ENCODE measurements at regions not wholly inside any gene's neighbourhood (a gene's known extent, or its start where the extent isn't known, plus 50 kb on each side); places are given as distances from the start of the nearest gene placed in this dataset.
"Not testable (repeated sequence)": the region's sequence is repeated elsewhere in the genome, so short reads cannot be mapped to it uniquely, and the experiment has no call there.

DNA sequence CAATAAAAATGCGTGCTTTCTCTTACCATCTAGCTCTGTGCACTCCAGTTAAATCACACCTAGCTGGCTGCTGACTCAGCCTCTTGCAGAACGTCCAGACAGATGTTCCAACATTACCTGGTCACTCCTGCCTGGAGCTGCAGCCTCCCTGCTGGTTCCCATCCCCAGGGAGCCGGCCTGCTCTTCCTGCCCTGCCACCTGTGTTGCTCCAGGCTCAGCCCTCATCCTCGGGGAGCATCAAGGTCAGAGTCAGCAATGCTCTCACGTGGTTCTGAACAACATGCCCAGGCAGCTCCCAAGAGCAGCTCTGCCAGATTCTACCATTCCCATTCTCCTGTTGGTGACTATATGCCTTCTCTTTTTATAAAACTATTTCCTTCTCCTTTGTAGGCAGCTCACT is 81.3 kb downstream of the GADD45G start:
- Histone ChIP-seq H3K9ac (ENCODE audit: low read length) (no peak overlapping the region), H3K36me3 (ENCODE audit: control insufficient read depth, insufficient read depth, low read length) (no peaks in the 10 kb centered on the region), H3K9me3 (ENCODE audit: control insufficient read depth, low read length) (no peaks in the 10 kb centered on the region), H3K27me3 (ENCODE audit: control insufficient read depth, insufficient read depth, low read length) (no peaks in the 10 kb centered on the region), H3K4me1 (ENCODE audit: control insufficient read depth, insufficient read depth, low read length) (no peaks in the 10 kb centered on the region), H3K4me3 (ENCODE audit: low read length) (no peak overlapping the region)

- H3K9me3 ChIP-seq (ENCODE audit: control insufficient read depth, low read length), result no peaks in the 10 kb centered on the region
- no peaks in the 10 kb centered on the region for H3K4me1 ChIP-seq (ENCODE audit: control insufficient read depth, insufficient read depth, low read length)
- H3K4me3 ChIP-seq (ENCODE audit: low read length), result no peak overlapping the region
- no peaks in the 10 kb centered on the region for H3K36me3 ChIP-seq (ENCODE audit: control insufficient read depth, insufficient read depth, low read length)
- H3K27me3 ChIP-seq (ENCODE audit: control insufficient read depth, insufficient read depth, low read length), result no peaks in the 10 kb centered on the region
- no peak overlapping the region for H3K9ac ChIP-seq (ENCODE audit: low read length)
Measured at GRCh38 chr9:89686621-89687020, 81.8 kb downstream of the GADD45G start.

- Histone ChIP-seq H3K36me3 (ENCODE audit: control insufficient read depth, insufficient read depth, low read length) (no peaks in the 10 kb centered on the region), H3K9me3 (ENCODE audit: control insufficient read depth, low read length) (no peaks in the 10 kb centered on the region), H3K4me1 (ENCODE audit: control insufficient read depth, insufficient read depth, low read length) (no peaks in the 10 kb centered on the region), H3K9ac (ENCODE audit: low read length) (no peak overlapping the region), H3K4me3 (ENCODE audit: low read length) (no peak overlapping the region), H3K27me3 (ENCODE audit: control insufficient read depth, insufficient read depth, low read length) (no peaks in the 10 kb centered on the region)
Measured at GRCh38 chr9:89687188-89687587, 82.4 kb downstream of the GADD45G start.

GRCh38 chr9:89687848-89688247 is 83.0 kb downstream of the GADD45G start:
- no peaks in the 10 kb centered on the region for H3K27me3 ChIP-seq (ENCODE audit: control insufficient read depth, insufficient read depth, low read length)
- H3K9me3 ChIP-seq (ENCODE audit: control insufficient read depth, low read length), result no peaks in the 10 kb centered on the region
- H3K4me1 ChIP-seq (ENCODE audit: control insufficient read depth, insufficient read depth, low read length), result no peaks in the 10 kb centered on the region
- no peaks in the 10 kb centered on the region for H3K36me3 ChIP-seq (ENCODE audit: control insufficient read depth, insufficient read depth, low read length)
- H3K9ac ChIP-seq (ENCODE audit: low read length), result no peak overlapping the region
- H3K4me3 ChIP-seq (ENCODE audit: low read length), result no peak overlapping the region

- not testable (repeated sequence) for H3K27me3 ChIP-seq (ENCODE audit: control insufficient read depth, insufficient read depth, low read length); H3K9me3 ChIP-seq (ENCODE audit: control insufficient read depth, low read length); H3K4me1 ChIP-seq (ENCODE audit: control insufficient read depth, insufficient read depth, low read length); H3K4me3 ChIP-seq (ENCODE audit: low read length); H3K9ac ChIP-seq (ENCODE audit: low read length); H3K36me3 ChIP-seq (ENCODE audit: control insufficient read depth, insufficient read depth, low read length)
Measured at GRCh38 chr9:89689321-89689720, 84.5 kb downstream of the GADD45G start.

- H3K4me3 ChIP-seq (ENCODE audit: low read length), result no peak overlapping the region
- H3K9ac ChIP-seq (ENCODE audit: low read length), result no peak overlapping the region
- H3K27me3 ChIP-seq (ENCODE audit: control insufficient read depth, insufficient read depth, low read length), result no peaks in the 10 kb centered on the region
- H3K9me3 ChIP-seq (ENCODE audit: control insufficient read depth, low read length), result no peaks in the 10 kb centered on the region
- no peaks in the 10 kb centered on the region for H3K4me1 ChIP-seq (ENCODE audit: control insufficient read depth, insufficient read depth, low read length)
- no peaks in the 10 kb centered on the region for H3K36me3 ChIP-seq (ENCODE audit: control insufficient read depth, insufficient read depth, low read length)
Measured at GRCh38 chr9:89690334-89690912, 85.6 kb downstream of the GADD45G start.

GRCh38 chr9:89695441-89695891 is 90.7 kb downstream of the GADD45G start:
- no peak overlapping the region for H3K9ac ChIP-seq (ENCODE audit: low read length)
- H3K4me1 ChIP-seq (ENCODE audit: control insufficient read depth, insufficient read depth, low read length), result no peaks in the 10 kb centered on the region
- no peak overlapping the region for H3K4me3 ChIP-seq (ENCODE audit: low read length)
- H3K9me3 ChIP-seq (ENCODE audit: control insufficient read depth, low read length), result no peaks in the 10 kb centered on the region
- no peaks in the 10 kb centered on the region for H3K36me3 ChIP-seq (ENCODE audit: control insufficient read depth, insufficient read depth, low read length)
- H3K27me3 ChIP-seq (ENCODE audit: control insufficient read depth, insufficient read depth, low read length), result no peaks in the 10 kb centered on the region

DNA sequence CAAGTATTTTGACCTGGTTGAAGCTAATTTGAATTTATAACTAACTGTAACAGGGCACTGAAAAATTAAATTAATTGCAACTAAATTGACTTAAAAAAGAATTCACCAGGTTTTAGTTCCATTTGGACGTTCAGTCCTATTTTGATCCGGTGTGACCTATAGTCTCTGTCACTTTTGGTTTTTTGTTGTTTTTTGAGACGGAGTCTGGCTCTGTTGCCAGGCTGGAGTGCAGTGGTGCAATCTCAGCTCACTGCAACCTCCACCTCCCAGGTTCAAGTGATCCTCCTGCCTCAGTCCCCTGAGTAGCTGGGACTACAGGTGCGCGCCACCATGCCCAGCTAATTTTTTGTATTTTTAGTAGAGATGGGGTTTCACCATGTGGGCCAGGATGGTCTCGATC is 91.2 kb downstream of the GADD45G start:
- not testable (repeated sequence) for H3K4me3 ChIP-seq (ENCODE audit: low read length); H3K27me3 ChIP-seq (ENCODE audit: control insufficient read depth, insufficient read depth, low read length)

DNA sequence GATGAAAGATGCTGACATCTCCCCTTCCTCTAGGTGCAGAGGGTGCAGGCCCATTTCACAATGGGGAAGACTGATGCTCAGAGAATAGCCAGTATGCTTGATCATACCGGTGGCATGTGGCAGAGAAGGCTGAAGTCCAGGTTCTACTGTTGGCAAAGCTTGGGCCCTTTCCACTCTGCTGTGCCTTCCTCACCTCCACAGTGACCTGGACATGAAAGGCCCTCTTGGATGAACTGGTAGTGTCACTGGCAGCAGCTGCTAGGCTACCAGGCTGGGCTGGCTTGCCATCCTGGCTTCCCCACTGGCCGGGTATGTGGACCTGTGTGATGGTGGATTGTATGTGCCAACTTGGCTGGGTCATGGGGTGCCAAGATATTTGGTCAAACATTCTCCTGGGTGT is 92.0 kb downstream of the GADD45G start:
- Histone ChIP-seq H3K4me1 (ENCODE audit: control insufficient read depth, insufficient read depth, low read length) (no peaks in the 10 kb centered on the region), H3K9me3 (ENCODE audit: control insufficient read depth, low read length) (no peaks in the 10 kb centered on the region), H3K4me3 (ENCODE audit: low read length) (no peak overlapping the region), H3K27me3 (ENCODE audit: control insufficient read depth, insufficient read depth, low read length) (no peaks in the 10 kb centered on the region), H3K36me3 (ENCODE audit: control insufficient read depth, insufficient read depth, low read length) (no peaks in the 10 kb centered on the region), H3K9ac (ENCODE audit: low read length) (no peak overlapping the region)

More for the DNA sequence above, 91.2 kb downstream of the GADD45G start:
- not testable (repeated sequence) for H3K36me3 ChIP-seq (ENCODE audit: control insufficient read depth, insufficient read depth, low read length); H3K9ac ChIP-seq (ENCODE audit: low read length); H3K9me3 ChIP-seq (ENCODE audit: control insufficient read depth, low read length); H3K4me1 ChIP-seq (ENCODE audit: control insufficient read depth, insufficient read depth, low read length)

- Histone ChIP-seq H3K4me3 (ENCODE audit: low read length) (no peak overlapping the region), H3K27me3 (ENCODE audit: control insufficient read depth, insufficient read depth, low read length) (no peaks in the 10 kb centered on the region), H3K9ac (ENCODE audit: low read length) (no peak overlapping the region), H3K4me1 (ENCODE audit: control insufficient read depth, insufficient read depth, low read length) (no peaks in the 10 kb centered on the region), H3K36me3 (ENCODE audit: control insufficient read depth, insufficient read depth, low read length) (no peaks in the 10 kb centered on the region), H3K9me3 (ENCODE audit: control insufficient read depth, low read length) (no peaks in the 10 kb centered on the region)
Measured at GRCh38 chr9:89697553-89697952, 92.7 kb downstream of the GADD45G start.

DNA sequence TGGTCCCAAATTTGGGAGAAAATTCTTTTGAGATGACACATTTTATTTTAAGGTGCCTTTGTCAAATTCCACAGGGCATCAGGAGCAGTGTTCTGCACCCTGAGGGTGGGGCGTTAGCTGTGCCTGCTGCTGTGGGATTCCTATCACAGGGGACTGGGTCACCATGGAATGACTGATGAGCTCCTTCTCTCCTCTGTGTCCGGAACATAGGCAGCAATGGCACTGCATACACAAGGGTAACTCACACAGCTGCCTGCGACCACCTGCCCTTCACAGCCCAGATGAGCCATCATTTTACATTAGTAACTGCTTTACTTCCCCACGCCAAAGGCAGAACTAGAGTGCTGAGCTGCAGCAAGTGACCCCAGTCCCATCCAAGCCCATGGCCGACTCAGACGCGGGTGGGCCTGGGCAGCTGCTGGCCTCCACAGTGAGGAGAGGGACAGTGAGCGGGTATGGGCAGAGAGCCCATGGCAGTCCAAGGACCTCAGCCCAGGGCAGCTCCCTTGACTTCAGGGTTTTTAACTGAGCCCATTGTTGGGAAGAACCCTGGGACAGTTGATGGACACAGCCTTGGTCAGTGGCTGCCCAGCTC is 93.7 kb downstream of the GADD45G start:
- no peaks in the 10 kb centered on the region for H3K36me3 ChIP-seq (ENCODE audit: control insufficient read depth, insufficient read depth, low read length)
- no peaks in the 10 kb centered on the region for H3K9me3 ChIP-seq (ENCODE audit: control insufficient read depth, low read length)
- H3K27me3 ChIP-seq (ENCODE audit: control insufficient read depth, insufficient read depth, low read length), result no peaks in the 10 kb centered on the region
- H3K4me3 ChIP-seq (ENCODE audit: low read length), result no peak overlapping the region
- no peaks in the 10 kb centered on the region for H3K4me1 ChIP-seq (ENCODE audit: control insufficient read depth, insufficient read depth, low read length)
- H3K9ac ChIP-seq (ENCODE audit: low read length), result no peak overlapping the region

- Histone ChIP-seq H3K4me3 (ENCODE audit: low read length) (no peak overlapping the region), H3K27me3 (ENCODE audit: control insufficient read depth, insufficient read depth, low read length) (no peaks in the 10 kb centered on the region), H3K9me3 (ENCODE audit: control insufficient read depth, low read length) (no peaks in the 10 kb centered on the region), H3K4me1 (ENCODE audit: control insufficient read depth, insufficient read depth, low read length) (no peaks in the 10 kb centered on the region), H3K9ac (ENCODE audit: low read length) (no peak overlapping the region), H3K36me3 (ENCODE audit: control insufficient read depth, insufficient read depth, low read length) (no peaks in the 10 kb centered on the region)
Measured at GRCh38 chr9:89699646-89700045, 94.8 kb downstream of the GADD45G start.
